Hematopoietic multipotent progenitor cell treated with erythropoietin and hydrocortisone succinate and interleukin-3 and kit ligand, for 6 days (in vitro differentiated cells): ENCODE measurements at regions not wholly inside any gene's neighbourhood (a gene's known extent, or its start where the extent isn't known, plus 50 kb on each side); places are given as distances from the start of the nearest gene placed in this dataset.
"Not testable (repeated sequence)": the region's sequence is repeated elsewhere in the genome, so short reads cannot be mapped to it uniquely, and the experiment has no call there.

Experiments
- DNase-seq: peaks from one replicate; pipeline ENCODE4 v3.0.0-alpha.2; 2015

GRCh38 chr3:87564438-87564837 is 288.1 kb upstream of the POU1F1 start:
- peak; percentile 7 for DNase-seq

- DNase-seq, result no peak
Observed at GRCh38 chr3:87563712-87564111, 287.3 kb upstream of the POU1F1 start.

DNA sequence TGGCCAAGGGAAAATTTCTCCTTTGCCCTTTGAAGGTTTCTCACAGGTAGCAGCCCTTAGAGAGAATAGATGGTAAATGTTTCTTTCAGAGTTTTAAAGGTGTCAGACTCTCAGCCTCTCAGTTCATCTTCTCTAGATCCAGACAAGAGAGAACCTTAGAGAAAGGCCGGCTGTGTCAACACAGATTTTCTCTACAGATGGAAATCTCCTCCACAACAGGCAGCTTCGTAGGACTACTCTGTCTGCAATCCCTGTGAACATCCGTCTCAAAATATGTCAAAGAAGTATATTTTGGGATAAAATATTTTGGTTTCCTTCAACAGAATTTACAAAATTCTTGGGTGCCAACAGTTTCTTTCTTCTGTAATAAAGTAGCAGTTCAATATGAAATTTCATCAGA is 282.1 kb upstream of the POU1F1 start:
- DNase-seq, result no peak

DNA sequence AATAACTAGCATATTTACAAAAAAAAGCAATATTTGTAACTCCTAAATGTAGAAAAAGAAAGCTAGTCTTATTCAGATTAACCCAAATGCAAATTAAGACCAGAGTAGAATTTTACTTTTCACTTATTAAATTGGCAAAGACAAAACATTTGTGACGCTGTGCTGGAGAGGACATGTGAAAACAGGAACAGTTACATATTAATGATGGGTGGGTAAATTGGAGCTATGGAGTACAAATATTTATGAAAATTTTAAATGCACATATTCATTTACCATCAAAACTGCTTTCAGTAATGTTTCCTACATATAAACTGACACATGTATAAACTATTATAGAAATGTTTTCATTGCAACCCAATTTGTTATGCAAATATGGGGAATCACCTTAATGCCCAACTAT is 278.9 kb upstream of the POU1F1 start:
- no peak for DNase-seq

DNA sequence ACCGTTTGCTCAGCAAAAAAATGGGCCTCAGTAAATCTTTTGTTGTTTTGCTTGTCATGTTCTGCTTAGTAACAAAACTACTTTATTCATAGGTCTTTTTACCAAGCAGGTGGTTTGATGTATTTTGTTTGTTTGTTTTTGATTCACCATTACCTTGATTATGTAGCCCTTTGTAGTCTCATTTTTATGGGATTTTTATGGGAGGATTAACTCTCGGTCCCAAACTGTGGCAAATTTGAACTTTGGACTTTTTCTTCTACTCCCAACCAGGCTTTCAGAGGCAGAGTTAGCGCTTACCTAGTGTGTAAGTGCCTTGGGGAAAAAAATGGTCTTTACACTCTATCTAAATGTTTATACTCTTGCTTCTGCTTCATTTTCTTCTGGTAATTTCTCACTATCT is 276.7 kb upstream of the POU1F1 start:
- DNase-seq, result no peak

- no peak for DNase-seq
Observed at GRCh38 chr3:87550892-87551291, 274.5 kb upstream of the POU1F1 start.

- no peak for DNase-seq
Observed at GRCh38 chr3:87549208-87549607, 272.8 kb upstream of the POU1F1 start.

GRCh38 chr3:87548271-87548670 is 271.9 kb upstream of the POU1F1 start:
- no peak for DNase-seq

- no peak for DNase-seq
Observed at GRCh38 chr3:87546216-87546615, 269.8 kb upstream of the POU1F1 start.

DNA sequence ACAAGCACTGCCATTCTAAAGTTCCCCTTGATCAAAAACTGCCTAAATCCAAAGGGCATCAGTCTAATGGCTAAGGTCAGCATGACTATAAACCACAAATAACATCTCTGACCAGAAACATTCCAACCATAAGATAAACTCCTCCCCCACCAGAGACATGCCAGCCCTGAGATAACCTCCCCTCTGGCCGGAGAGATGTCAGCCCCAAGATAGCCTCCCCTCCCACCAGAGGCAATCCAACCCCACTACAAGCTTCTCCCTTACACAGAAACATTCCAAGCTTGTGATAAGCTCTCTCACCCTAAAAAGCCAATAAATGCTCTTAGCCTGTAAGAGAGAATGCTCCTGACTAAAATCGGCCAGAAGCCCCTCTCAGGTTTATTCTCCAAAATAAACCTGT is 267.0 kb upstream of the POU1F1 start:
- DNase-seq, result not testable (repeated sequence)

DNA sequence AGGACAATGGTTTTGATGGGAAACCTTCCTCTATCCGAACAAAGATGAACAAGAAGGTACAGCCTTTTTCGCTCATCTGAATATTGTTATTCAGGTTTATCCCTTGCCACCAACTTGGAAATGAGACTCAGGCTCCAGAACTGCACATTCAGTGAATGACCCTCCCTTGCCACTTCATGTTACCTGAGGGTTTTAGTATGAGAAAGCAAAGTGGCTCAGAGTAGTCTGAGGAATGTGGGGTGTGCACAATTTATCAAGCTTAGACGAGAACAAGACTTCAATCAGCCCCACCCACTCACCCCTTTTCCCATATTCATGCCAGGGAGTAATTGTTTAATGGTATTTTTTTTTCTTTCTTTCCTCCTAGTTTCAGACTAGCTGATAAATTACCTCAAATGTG is 265.3 kb upstream of the POU1F1 start:
- no peak for DNase-seq

DNA sequence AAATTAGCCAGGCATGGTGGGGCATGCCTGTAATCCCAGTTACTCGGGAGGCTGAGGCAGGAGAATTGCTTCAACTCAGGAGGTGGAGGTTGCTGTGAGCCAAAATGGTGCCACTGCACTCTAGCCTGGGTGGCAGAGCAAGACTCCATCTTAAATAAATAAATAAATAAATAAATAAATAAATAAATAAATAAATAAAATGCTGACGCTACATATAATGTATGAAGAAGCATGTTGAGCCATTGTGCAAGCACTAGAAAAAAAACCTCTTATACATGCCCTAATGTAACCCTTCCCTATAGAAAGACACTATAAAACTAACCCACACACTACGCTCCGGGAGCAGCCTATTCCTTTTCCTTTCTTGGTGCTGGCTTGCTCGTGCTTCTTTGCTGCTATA is 262.3 kb upstream of the POU1F1 start:
- DNase-seq, result not testable (repeated sequence)

GRCh38 chr3:87509401-87509800 is 233.0 kb upstream of the POU1F1 start:
- DNase-seq, result no peak

DNA sequence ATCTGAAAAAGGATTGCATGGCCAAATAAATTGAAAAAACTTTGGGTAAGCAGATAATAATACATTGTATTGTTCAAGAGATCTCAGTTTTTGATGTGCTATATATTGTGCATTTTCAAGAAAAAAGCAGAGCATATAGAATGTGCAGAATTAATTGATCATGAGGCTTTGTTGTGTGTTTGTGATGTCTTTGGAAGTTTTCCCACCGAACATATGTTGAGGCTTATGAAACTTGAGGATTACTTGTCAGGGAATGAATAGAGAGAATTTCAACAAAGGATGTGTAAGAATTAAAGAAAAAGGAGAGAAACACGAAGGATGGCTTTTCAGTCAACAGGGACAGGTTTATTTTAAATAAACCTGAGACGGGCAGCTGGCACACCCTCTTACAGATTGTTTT is 232.5 kb upstream of the POU1F1 start:
- DNase-seq, result no peak

DNA sequence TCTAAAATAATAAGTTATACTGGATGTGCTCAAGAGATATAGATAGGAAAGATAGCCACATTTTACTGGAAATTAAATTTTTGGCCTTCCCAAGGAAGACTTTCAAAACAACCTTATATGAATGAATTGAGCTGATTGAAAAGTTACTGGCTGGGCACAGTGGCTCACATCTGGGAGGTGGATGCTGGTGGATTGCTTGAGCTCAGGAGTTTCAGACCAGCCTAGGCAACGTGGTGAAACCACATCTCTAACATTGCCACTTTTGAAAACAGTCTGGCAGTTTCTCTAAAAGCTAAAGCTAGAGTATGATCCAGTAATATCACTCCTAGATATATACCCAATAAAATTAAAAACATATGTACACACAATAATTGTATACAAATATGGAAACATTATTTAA is 231.4 kb upstream of the POU1F1 start:
- no peak for DNase-seq

DNA sequence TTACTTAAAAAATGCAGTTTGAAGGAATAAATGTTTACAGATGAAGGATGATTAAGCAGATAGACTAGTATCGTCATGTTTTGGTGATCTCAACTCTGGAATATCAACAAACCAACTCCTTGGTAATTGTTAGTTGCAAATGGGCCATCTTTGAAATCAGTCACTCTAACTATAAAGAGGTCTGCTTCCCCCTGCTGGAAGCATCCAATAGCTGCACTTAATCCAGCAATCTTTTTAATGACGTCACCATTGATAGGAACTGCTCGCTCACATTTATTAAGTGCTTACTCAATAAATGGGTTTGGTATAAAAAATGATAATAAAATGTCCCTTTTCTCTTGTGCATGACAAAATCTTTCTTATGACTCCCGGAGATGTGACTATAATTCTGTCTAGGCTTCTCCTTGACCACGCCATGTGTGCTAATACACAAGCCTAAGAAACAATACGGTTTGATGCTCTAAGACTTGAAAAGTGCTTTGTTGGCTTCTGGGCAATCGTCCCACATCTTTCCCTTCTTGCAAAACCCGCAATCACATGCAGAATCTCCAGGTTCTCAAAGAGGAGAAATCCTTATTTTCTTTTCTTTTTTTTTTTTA is 227.6 kb upstream of the POU1F1 start:
- DNase-seq, result peak; percentile 86

DNA sequence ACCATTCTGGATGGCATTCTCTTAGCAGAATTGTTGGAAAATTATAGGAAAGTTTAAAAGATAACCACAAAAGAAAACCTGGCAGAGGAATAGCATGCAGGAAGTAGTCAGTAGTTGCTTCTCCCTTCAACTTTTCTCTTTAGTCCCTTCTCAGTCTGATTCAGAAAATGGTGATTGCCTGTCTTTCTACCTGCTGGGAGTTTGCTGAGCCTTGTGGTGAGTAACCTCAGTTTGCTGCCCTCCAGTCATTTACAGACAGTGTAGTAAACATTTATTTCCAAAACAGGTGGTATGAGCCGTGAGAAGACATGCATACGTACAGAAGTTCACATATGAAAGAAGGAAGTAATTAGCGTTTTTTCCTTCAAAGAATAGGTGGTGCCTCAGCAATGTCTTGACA is 224.7 kb upstream of the POU1F1 start:
- DNase-seq, result no peak

- DNase-seq, result no peak
Observed at GRCh38 chr3:87498358-87499080, 222.1 kb upstream of the POU1F1 start.

DNA sequence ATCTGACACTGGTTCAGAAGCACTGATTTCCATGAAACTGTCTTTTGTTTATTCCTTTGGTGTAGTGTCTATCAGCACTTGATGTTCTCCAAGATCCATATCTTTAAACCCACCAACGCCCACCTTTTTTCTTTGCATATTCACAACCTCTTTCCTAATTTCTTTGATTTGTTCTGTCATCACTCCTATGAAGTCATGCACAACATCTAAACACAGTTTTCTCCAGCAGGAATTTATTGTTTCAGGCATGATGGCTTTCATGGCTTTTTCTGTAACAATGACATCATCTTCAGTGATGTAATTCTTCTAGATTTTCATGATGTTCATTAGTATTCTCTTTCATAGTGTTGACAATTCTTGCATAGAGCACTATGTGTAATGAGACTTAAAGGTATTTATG is 219.6 kb upstream of the POU1F1 start:
- DNase-seq, result no peak

GRCh38 chr3:87494264-87494663 is 217.9 kb upstream of the POU1F1 start:
- no peak for DNase-seq

GRCh38 chr3:87491843-87492242 is 215.5 kb upstream of the POU1F1 start:
- no peak for DNase-seq

- no peak for DNase-seq
Observed at GRCh38 chr3:87489892-87490291, 213.5 kb upstream of the POU1F1 start.

GRCh38 chr3:87488765-87489164 is 212.4 kb upstream of the POU1F1 start:
- DNase-seq, result no peak

- not testable (repeated sequence) for DNase-seq
Observed at GRCh38 chr3:87486635-87487034, 210.3 kb upstream of the POU1F1 start.

DNA sequence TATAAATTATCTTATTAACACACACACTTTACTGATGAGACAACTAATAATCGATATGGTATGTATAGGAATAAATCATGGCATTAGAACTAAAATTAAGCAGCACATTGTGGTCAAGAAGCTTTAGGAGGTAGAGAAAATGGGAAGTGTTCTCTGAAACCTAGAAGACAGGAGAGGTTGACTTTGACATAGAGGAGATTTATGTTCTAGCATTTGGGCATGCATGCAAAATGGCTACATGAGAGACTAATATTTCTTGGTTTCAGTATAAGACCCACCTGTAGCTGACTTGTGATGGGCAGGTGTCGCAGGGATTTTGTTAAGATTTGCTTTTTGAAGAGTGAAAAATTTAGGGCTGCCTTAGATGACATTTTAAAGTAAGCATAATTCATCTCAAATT is 209.7 kb upstream of the POU1F1 start:
- no peak for DNase-seq
